ENCODE measurements at regions not wholly inside any gene's neighbourhood (a gene's known extent, or its start where the extent isn't known, plus 50 kb on each side); places are given as distances from the start of the nearest gene placed in this dataset.

DNA sequence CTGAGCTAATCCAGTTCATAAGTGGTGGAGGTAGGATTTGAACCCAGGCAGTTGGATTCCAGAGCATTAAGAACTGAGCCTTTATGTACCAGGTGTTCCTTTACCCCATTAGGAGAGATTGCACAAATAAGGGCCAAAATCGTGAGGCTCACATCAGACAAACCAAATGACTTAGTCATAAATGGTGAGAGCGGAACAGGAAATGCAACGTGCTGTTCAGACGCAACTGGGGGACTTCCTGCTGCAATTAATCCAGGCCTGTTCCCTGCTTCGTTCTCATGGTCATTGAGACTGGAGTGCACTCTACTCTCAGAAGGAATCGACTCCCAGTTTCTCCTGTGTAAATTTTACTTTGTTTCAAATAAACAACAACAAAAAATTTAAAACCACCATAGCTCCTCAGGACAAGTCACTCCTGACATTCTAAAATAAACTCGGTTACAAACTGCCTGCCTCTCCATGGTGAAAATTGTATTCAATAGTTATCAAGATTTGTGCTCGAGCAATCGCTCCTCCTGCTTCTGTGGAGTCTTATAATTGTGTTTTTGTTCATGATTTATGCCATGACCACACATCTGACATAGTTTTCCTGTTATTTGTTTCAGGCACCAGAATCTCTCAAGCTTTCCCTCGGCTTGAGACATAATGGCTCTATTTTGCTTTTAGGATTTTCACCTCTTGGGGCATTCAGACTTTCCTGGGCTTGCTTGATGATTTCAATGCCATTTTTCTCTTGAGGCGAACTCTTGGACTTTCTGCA lies 115.3 kb upstream of the BMPER start:
- no peak for TF ChIP-seq FOXP2 (optimal IDR thresholded peaks at IDR 0.05; ENCODE audit: borderline replicate concordance, extremely low read depth, extremely low read length, insufficient read depth)
- TF ChIP-seq POLR2AphosphoS5 (IDR thresholded peaks at IDR 0.05; ENCODE audit: low read depth, low read length) = no peak
- TF ChIP-seq TAF1 (IDR thresholded peaks at IDR 0.05; ENCODE audit: borderline replicate concordance, insufficient read depth, low read length) = no peak
- TF ChIP-seq, protein P1, sequence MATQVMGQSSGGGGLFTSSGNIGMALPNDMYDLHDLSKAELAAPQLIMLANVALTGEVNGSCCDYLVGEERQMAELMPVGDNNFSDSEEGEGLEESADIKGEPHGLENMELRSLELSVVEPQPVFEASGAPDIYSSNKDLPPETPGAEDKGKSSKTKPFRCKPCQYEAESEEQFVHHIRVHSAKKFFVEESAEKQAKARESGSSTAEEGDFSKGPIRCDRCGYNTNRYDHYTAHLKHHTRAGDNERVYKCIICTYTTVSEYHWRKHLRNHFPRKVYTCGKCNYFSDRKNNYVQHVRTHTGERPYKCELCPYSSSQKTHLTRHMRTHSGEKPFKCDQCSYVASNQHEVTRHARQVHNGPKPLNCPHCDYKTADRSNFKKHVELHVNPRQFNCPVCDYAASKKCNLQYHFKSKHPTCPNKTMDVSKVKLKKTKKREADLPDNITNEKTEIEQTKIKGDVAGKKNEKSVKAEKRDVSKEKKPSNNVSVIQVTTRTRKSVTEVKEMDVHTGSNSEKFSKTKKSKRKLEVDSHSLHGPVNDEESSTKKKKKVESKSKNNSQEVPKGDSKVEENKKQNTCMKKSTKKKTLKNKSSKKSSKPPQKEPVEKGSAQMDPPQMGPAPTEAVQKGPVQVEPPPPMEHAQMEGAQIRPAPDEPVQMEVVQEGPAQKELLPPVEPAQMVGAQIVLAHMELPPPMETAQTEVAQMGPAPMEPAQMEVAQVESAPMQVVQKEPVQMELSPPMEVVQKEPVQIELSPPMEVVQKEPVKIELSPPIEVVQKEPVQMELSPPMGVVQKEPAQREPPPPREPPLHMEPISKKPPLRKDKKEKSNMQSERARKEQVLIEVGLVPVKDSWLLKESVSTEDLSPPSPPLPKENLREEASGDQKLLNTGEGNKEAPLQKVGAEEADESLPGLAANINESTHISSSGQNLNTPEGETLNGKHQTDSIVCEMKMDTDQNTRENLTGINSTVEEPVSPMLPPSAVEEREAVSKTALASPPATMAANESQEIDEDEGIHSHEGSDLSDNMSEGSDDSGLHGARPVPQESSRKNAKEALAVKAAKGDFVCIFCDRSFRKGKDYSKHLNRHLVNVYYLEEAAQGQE (IDR thresholded peaks at IDR 0.05; ENCODE audit: insufficient read depth in 1 of 2, low read depth in 2 of 2, low read length in 2 of 2) = no peak
- TF ChIP-seq SIN3A (IDR thresholded peaks at IDR 0.05; ENCODE audit: borderline replicate concordance, insufficient read depth, low read length) = no peak

DNA sequence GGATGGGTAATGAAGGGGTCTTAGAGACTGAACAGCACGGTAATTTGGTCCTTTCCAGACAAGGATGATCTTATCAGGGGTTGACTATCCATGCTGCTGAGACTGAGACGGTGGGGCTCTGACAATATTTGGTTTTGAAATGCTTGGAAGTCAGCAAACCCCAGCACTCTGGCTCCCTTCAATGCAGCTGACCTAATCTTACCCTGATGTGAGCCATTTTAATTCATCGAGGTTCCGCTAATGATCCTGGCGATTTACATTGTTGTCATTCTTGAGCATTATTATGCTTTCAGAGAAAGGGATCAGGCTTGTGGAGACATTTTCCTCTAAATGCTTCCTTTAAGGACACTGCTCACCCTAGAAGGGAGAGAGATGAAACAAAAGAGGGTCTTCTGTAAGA lies 114.6 kb upstream of the BMPER start:
- no peak for TF ChIP-seq FOXP2 (optimal IDR thresholded peaks at IDR 0.05; ENCODE audit: borderline replicate concordance, extremely low read depth, extremely low read length, insufficient read depth)
- no peak for TF ChIP-seq TAF1 (IDR thresholded peaks at IDR 0.05; ENCODE audit: borderline replicate concordance, insufficient read depth, low read length)
- TF ChIP-seq, protein P1 (IDR thresholded peaks at IDR 0.05; ENCODE audit: insufficient read depth in 1 of 2, low read depth in 2 of 2, low read length in 2 of 2) = no peak
- no peak for TF ChIP-seq SIN3A (IDR thresholded peaks at IDR 0.05; ENCODE audit: borderline replicate concordance, insufficient read depth, low read length)
- TF ChIP-seq POLR2AphosphoS5 (IDR thresholded peaks at IDR 0.05; ENCODE audit: low read depth, low read length) = no peak

DNA sequence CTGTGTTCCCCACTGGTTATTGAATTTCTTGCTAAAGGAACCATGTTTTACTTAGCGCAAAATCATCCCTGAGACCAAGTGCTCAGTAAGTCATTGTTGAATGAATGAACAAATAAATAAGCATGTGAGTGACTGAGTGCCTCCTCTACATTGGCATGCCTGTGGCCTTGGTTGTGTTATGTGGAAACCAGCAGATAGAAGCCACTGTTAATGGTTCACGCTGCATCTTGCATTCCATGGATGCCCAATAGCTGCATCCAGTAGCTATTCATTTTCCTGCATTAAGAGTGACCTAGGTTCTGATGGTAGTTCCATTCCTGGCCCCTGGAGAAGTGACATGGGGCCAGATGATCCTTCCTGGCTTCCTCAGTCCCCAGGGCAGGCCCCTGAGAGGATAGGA lies 113.3 kb upstream of the BMPER start:
- TF ChIP-seq, protein P1 (IDR thresholded peaks at IDR 0.05; ENCODE audit: insufficient read depth in 1 of 2, low read depth in 2 of 2, low read length in 2 of 2) = no peak
- TF ChIP-seq TAF1 (IDR thresholded peaks at IDR 0.05; ENCODE audit: borderline replicate concordance, insufficient read depth, low read length) = no peak
- TF ChIP-seq SIN3A (IDR thresholded peaks at IDR 0.05; ENCODE audit: borderline replicate concordance, insufficient read depth, low read length) = no peak
- no peak for TF ChIP-seq FOXP2 (optimal IDR thresholded peaks at IDR 0.05; ENCODE audit: borderline replicate concordance, extremely low read depth, extremely low read length, insufficient read depth)
- TF ChIP-seq POLR2AphosphoS5 (IDR thresholded peaks at IDR 0.05; ENCODE audit: low read depth, low read length) = no peak

DNA sequence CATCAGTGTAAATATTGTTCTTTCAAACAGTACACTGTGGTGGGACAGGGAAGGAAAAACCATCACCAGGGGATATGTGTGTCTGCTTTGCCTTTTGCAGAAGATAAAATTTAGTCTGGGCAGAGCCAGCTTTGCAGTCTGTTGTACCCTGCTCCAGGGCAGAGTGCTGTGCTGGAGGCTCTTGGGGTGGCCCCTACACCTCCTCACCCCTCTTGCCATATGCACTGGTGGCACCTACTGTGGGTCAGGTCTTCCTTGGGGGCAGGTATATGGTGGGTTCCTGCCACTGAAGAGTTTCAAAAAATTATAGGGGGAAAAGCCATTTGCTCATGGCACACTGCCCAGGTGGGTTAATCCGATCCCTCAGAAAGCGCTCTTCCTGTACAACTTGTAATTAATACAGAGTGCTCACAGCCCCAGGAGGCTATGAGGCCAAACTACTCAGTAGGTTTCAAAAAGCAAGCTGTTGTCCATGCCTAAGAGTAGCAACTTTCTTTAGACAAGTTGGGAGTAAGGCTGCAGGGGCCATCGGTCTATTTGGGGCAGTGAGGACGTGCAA lies 112.7 kb upstream of the BMPER start:
- no peak for TF ChIP-seq FOXP2 (optimal IDR thresholded peaks at IDR 0.05; ENCODE audit: borderline replicate concordance, extremely low read depth, extremely low read length, insufficient read depth)
- TF ChIP-seq, protein P1 (IDR thresholded peaks at IDR 0.05; ENCODE audit: insufficient read depth in 1 of 2, low read depth in 2 of 2, low read length in 2 of 2) = no peak
- TF ChIP-seq SIN3A (IDR thresholded peaks at IDR 0.05; ENCODE audit: borderline replicate concordance, insufficient read depth, low read length) = no peak
- TF ChIP-seq TAF1 (IDR thresholded peaks at IDR 0.05; ENCODE audit: borderline replicate concordance, insufficient read depth, low read length) = no peak
- TF ChIP-seq POLR2AphosphoS5 (IDR thresholded peaks at IDR 0.05; ENCODE audit: low read depth, low read length) = no peak

All from PFSK-1 (cell line).